ENCODE measurements at regions not wholly inside any gene's neighbourhood (a gene's known extent, or its start where the extent isn't known, plus 50 kb on each side); places are given as distances from the start of the nearest gene placed in this dataset.

DNA sequence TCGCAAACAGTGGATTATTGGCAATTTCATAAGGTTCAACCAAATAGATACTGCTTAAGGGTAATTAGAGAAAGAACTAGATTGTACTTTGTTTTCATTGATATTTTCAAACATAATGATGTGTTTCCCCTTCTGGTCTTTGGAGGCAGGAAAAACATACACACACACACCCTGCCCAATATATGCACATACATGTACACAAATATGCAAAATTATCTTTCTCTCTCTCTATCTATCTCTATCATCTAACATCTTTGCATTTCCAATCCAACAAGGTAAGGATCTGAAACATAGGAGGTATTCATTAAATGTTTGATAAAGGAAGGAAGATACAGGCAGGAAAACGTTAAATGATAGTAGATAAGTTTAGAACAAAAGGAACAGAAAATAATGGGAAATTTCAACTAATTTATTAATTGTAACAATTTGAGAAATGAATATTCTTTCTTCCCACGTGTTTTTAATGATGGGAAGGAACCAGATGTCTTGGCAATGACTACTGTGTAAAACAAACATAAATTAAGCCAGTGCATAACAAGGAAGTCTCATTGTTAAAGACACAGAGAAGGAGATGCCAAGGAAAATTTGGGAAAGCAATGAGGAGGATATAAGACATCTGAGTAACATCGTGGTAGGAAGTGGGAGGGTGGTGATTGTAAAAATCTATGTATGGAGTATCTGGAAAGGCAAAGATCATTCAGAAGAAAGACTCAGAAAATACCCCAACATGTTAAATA lies 532.1 kb downstream of the GBA3 start:
- TF ChIP-seq, protein P1, sequence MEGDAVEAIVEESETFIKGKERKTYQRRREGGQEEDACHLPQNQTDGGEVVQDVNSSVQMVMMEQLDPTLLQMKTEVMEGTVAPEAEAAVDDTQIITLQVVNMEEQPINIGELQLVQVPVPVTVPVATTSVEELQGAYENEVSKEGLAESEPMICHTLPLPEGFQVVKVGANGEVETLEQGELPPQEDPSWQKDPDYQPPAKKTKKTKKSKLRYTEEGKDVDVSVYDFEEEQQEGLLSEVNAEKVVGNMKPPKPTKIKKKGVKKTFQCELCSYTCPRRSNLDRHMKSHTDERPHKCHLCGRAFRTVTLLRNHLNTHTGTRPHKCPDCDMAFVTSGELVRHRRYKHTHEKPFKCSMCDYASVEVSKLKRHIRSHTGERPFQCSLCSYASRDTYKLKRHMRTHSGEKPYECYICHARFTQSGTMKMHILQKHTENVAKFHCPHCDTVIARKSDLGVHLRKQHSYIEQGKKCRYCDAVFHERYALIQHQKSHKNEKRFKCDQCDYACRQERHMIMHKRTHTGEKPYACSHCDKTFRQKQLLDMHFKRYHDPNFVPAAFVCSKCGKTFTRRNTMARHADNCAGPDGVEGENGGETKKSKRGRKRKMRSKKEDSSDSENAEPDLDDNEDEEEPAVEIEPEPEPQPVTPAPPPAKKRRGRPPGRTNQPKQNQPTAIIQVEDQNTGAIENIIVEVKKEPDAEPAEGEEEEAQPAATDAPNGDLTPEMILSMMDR (conservative IDR thresholded peaks at IDR 0.05; ENCODE audit: low read depth, low read length) = no peak
- no peak for DNase-seq (ENCODE audit: low read depth)

DNA sequence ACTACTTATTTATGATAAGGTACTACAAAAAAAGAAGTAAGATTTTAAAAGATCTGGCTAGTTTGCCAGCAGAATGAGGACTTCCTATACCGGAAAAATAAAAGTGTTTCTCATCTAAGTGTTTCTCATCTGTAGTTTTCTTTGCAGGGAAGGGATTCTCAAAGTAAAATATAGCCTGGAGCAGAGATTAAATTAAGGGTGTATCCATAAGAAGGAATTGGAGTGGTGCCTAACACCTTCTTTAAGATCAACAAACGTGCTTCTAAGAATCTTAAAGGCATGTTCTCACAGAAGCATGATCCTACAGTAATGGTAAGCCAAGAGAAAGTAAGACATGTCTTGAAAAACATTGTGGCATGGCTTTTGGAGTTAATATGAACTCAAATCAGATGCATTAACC lies 528.2 kb downstream of the GBA3 start:
- TF ChIP-seq, protein P1 (conservative IDR thresholded peaks at IDR 0.05; ENCODE audit: low read depth, low read length) = no peak

More for the DNA sequence above, 532.1 kb downstream of the GBA3 start:
- H3K4me3 ChIP-seq (ENCODE audit: low read depth, low read length) = no peak overlapping the region

DNA sequence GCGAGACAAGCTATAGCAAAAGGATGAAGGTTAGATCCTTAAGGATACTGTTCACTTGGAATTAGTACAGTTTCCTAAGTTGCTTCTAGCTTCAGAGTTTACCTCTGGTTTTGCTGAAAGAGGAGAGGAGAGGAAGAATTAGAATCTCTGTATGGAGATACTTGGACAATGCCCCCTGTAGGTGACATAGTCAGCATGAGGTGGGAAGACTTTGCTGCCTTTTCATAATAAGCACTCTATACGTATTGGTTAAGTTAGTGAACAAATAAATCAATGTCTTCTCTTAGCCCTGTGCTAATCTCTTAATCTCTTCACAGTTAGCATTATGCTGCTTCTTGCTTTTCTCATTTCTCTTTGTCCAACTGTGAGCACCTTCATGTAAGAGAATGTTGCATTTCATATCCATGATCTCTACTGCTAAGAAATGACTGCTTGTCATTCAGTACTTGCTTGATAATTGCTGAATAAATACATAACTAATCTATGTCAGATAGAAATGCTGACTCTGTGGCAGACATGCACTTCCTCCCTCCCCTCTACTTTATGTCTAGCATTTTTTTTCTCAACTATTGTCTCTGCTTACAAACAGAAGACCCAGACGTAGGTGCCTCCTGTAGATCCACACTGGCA lies 527.2 kb downstream of the GBA3 start:
- H3K4me3 ChIP-seq (ENCODE audit: low read depth, low read length) = no peak overlapping the region
- TF ChIP-seq, protein P1 (conservative IDR thresholded peaks at IDR 0.05; ENCODE audit: low read depth, low read length) = no peak
- no peak for DNase-seq (ENCODE audit: low read depth)

More for the DNA sequence above, 528.2 kb downstream of the GBA3 start:
- DNase-seq (ENCODE audit: low read depth) = no peak
- no peak overlapping the region for H3K4me3 ChIP-seq (ENCODE audit: low read depth, low read length)

DNA sequence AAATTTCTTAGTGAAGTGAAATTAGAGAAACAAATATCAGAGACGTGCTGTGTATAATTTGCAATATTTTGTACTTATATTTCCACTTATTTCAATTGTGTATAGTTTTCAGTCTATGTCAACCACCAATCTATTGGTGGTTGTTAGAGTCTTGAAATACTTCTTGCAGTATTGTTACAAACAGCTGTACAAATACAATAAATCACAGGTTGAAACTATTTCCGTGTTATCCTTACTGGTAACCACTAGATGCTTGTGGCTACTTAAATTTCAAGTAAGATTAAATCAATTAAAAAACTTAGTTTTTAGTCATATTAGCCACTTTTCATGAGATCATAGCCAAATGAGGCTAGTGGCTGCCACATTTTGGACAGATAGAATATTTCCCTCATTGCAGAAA lies 520.5 kb downstream of the GBA3 start:
- TF ChIP-seq, protein P1 (conservative IDR thresholded peaks at IDR 0.05; ENCODE audit: low read depth, low read length) = no peak

DNA sequence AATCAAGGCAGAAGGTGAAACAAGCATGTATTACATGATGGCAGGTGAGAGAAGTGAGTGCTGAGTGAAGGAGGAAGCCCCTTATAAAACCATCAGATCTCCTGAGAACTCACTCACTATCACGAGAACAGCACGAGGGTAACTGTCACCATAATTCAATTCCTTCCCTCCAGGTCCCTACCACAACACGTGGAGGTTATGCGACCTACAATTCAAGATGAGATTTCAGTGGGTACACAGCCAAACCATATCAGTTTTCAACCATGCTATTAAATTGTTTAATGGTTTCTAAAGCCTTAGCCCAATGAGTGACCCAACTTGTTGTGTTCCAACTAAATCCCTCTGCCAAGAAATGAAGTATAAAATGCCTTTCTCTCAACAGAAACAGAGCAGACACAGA lies 519.8 kb downstream of the GBA3 start:
- TF ChIP-seq, protein P1 (conservative IDR thresholded peaks at IDR 0.05; ENCODE audit: low read depth, low read length) = no peak
- no peak for DNase-seq (ENCODE audit: low read depth)
- H3K4me3 ChIP-seq (ENCODE audit: low read depth, low read length) = no peak overlapping the region

More for the DNA sequence above, 520.5 kb downstream of the GBA3 start:
- H3K4me3 ChIP-seq (ENCODE audit: low read depth, low read length) = no peak overlapping the region
- DNase-seq (ENCODE audit: low read depth) = no peak

DNA sequence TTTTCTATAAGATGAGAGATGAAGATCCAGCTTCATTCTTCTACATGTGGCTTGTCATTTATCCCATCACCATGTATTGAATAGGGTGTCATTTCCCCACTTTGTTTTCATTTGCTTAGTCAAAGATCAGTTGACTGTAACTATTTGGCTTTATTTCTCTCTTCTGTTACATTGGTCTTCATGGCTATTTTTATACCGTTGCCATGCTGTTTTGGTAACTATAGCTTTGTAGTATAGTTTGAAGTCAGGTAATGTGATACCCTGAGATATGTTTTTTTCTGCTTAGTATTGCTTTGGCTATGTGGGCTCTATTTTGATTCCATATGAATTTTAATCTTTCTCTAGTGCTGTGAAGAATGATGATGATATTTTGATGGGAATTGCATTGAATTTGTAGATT lies 514.3 kb downstream of the GBA3 start:
- TF ChIP-seq, protein P1 (conservative IDR thresholded peaks at IDR 0.05; ENCODE audit: low read depth, low read length) = no peak
- H3K4me3 ChIP-seq (ENCODE audit: low read depth, low read length) = no peak overlapping the region
- no peak for DNase-seq (ENCODE audit: low read depth)
